Natural killer cell (primary cell): ENCODE measurements at regions not wholly inside any gene's neighbourhood (a gene's known extent, or its start where the extent isn't known, plus 50 kb on each side); places are given as distances from the start of the nearest gene placed in this dataset.

ENCODE experiments used
- ATAC-seq, 3 donors: fragments of 150-1000 bp in 2 of 3; fragments of 200-7000 bp in 1 of 3; cut with Tn5 transposase; 1 replicate in 1 of 3; 2 replicates in 2 of 3; pipeline ENCODE4 v1.10.0; 2021; ENCODE audit warnings: mild to moderate bottlenecking in 2 of 3, moderate library complexity in 2 of 3
- DNase-seq, 2 donors: peaks; one replicate each; pipeline versions ENCODE4 v3.0.0 to v3.0.0-alpha.2; 2013 to 2021; ENCODE audit warnings: mixed read lengths in 1 of 2
- H3K27ac ChIP-seq: one replicate; pipeline ENCODE4 v1.5.1; 2013; ENCODE audit warnings: mild to moderate bottlenecking, low read length
- H3K27me3 ChIP-seq: one replicate; pipeline ENCODE4 v1.6.1; 2013; ENCODE audit warnings: low read length; ENCODE audit not compliant: control insufficient read depth, insufficient read depth
- H3K36me3 ChIP-seq: one replicate; pipeline ENCODE4 v1.6.1; 2013; ENCODE audit warnings: low read length; ENCODE audit not compliant: control insufficient read depth, insufficient read depth
- H3K4me1 ChIP-seq: one replicate; pipeline ENCODE4 v1.6.1; 2013; ENCODE audit warnings: low read length; ENCODE audit not compliant: control insufficient read depth, insufficient read depth
- H3K4me3 ChIP-seq: one replicate; pipeline ENCODE4 v1.5.1; 2013; ENCODE audit warnings: low read length
- H3K9me3 ChIP-seq: one replicate; pipeline ENCODE4 v1.6.1; 2013; ENCODE audit warnings: low read length; ENCODE audit not compliant: control insufficient read depth, insufficient read depth
- H3K27ac Mint-ChIP-seq, 2 donors: one replicate each; pipeline ENCODE4 v1.8.0; 2022; ENCODE audit warnings: mild to moderate bottlenecking in 2 of 2, mixed read lengths in 2 of 2, moderate library complexity in 1 of 2
- H3K27me3 Mint-ChIP-seq, 2 donors: one replicate each; pipeline ENCODE4 v1.8.0; 2022; ENCODE audit warnings: low read depth in 2 of 2, mixed read lengths in 2 of 2
- H3K36me3 Mint-ChIP-seq: one replicate; pipeline ENCODE4 v1.8.0; 2022; ENCODE audit warnings: mixed read lengths
- H3K4me1 Mint-ChIP-seq, 2 donors: one replicate each; pipeline ENCODE4 v1.8.0; 2022; ENCODE audit warnings: mixed read lengths in 2 of 2
- H3K4me3 Mint-ChIP-seq: one replicate; pipeline ENCODE4 v1.8.0; 2022; ENCODE audit warnings: mild to moderate bottlenecking, moderate library complexity, mixed read lengths
- H3K9me3 Mint-ChIP-seq, 2 donors: one replicate each; pipeline ENCODE4 v1.8.0; 2022; ENCODE audit warnings: mixed read lengths in 2 of 2
- WGBS: methylation state at CpG from one replicate; pipeline ENCODE4 v1.1.7; 2013; ENCODE audit warnings: missing lambda C conversion rate; ENCODE audit not compliant: insufficient coverage; 5-methylcytosine and 5-hydroxymethylcytosine counted together
- intact Hi-C: fragments of 100-400 bp; cut with micrococcal nuclease; formaldehyde crosslinking; loops from one replicate; pipeline ENCODE4 v1.14.2; 2022
- TF ChIP-seq, protein P1 (sequence below): fragments of 200-600 bp; IDR thresholded peaks from one replicate; pipeline ENCODE4 v1.8.0; 2022; ENCODE audit warnings: antibody characterized with exemption

DNA sequence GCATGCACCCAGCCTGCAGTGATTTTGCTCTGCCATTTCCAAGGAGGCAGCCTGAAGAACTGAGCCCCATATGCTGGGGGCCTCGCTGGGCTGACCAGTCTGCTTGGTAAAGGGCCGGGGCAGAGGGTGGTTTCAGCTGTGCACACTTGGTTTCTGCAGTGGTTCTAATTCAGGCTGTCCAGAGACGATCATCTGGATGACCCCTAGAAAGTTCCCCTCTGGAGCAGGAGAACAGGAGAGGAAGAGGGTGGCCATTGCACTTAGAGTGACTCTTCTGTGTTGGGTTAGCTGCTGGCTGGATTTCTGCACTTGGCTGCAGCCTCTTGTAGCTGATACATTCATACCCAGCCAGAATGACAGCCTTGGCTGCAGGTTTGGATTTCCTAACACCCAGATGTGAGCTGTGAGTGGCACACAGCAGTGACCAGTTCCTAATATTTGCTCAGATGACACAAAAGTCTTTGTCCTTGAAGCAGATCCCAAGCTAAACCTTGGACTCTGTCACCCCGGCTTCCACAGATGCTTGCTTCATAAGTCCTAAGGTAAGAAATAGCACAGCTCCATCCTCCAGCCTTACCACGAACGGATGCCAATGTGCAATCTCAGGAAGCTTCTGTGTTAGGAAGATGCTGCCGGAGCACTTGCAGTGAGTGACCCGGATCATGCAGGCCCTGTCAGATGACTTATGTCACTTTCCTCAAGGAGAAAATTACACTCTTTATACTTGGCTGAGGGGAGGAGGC lies 105.6 kb downstream of the HNRNPLL start:
- Histone ChIP-seq H3K27ac (no peak overlapping the region), H3K4me1 (no peaks in the 10 kb centered on the region), H3K36me3 (no peaks in the 10 kb centered on the region), H3K27me3 (no peaks in the 10 kb centered on the region), H3K4me3 (no peak overlapping the region), H3K9me3 (no peaks in the 10 kb centered on the region)
- Mint-ChIP-seq H3K9me3 (no peaks in the 10 kb centered on the region), H3K4me3 (no peak overlapping the region), H3K27ac (no peak overlapping the region), H3K27me3 (peaks cover 0 to 8% of the 10 kb centered on the region in 2 donors), H3K4me1 (peaks cover 6 to 8% of the 10 kb centered on the region in 2 donors), H3K36me3 (no peaks in the 10 kb centered on the region)
- DNase-seq (no peak), ATAC-seq (no peak)
- TF ChIP-seq, protein P1, sequence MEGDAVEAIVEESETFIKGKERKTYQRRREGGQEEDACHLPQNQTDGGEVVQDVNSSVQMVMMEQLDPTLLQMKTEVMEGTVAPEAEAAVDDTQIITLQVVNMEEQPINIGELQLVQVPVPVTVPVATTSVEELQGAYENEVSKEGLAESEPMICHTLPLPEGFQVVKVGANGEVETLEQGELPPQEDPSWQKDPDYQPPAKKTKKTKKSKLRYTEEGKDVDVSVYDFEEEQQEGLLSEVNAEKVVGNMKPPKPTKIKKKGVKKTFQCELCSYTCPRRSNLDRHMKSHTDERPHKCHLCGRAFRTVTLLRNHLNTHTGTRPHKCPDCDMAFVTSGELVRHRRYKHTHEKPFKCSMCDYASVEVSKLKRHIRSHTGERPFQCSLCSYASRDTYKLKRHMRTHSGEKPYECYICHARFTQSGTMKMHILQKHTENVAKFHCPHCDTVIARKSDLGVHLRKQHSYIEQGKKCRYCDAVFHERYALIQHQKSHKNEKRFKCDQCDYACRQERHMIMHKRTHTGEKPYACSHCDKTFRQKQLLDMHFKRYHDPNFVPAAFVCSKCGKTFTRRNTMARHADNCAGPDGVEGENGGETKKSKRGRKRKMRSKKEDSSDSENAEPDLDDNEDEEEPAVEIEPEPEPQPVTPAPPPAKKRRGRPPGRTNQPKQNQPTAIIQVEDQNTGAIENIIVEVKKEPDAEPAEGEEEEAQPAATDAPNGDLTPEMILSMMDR, result no peak
- intact Hi-C loops, result no loop called here
- 92% methylated on average over 8 of the region's 8 CpGs for WGBS

DNA sequence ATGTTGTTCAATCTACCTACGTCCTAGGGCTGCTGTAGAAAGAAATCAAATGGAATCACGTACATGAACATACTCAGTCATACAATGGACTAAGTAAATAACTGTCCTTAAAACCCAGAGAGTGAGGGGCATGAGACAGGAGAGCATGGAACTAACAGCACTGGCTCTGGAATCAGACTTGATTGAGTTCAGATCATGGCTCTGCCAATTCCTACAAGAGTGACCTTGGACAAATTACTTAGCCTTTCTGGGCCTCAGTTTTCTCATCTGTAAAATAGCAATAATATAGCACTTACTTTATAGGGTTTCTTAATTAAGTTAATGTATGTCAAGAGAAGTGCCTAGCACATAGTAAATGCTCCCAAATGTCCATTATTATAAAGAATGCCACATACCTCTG lies 106.8 kb downstream of the HNRNPLL start:
- TF ChIP-seq, protein P1, result no peak
- no peak overlapping the region for H3K4me3 ChIP-seq
- intact Hi-C loops, result no loop called here
- no peak overlapping the region for H3K4me3 Mint-ChIP-seq
- H3K9me3 ChIP-seq, result no peaks in the 10 kb centered on the region
- H3K36me3 Mint-ChIP-seq, result no peaks in the 10 kb centered on the region
- no peaks in the 10 kb centered on the region for H3K4me1 ChIP-seq
- WGBS, result 85% methylated on average over 2 of the region's 2 CpGs
- H3K27me3 Mint-ChIP-seq, result peaks cover 0 to 3% of the 10 kb centered on the region in 2 donors
- no peak for DNase-seq
- H3K9me3 Mint-ChIP-seq, result no peaks in the 10 kb centered on the region
- peaks cover 6 to 8% of the 10 kb centered on the region in 2 donors for H3K4me1 Mint-ChIP-seq
- H3K27ac Mint-ChIP-seq, result no peak overlapping the region
- no peak overlapping the region for H3K27ac ChIP-seq
- H3K27me3 ChIP-seq, result no peaks in the 10 kb centered on the region
- H3K36me3 ChIP-seq, result no peaks in the 10 kb centered on the region
- no peak for ATAC-seq

DNA sequence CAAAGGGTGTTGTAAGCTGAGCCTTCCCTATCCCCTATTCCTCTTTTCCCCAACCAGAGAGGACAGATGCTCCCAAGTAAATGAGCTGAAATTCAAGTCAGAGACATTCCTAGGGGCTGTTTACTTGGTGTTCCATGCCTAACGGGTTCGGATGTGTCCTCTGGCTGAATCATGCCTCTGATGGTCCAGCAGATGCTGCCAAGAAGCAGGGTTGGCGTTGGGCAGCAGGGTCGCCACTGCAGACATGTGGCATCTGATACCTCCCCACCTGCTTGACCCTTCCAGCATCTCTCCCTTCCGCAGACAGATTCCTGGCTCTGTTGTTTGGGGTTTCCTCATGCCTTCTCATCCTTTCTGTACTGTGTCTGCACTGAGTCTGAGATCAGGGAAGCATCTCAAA lies 108.3 kb downstream of the HNRNPLL start:
- no peaks in the 10 kb centered on the region for H3K36me3 Mint-ChIP-seq
- ATAC-seq (no peak), DNase-seq (no peak)
- intact Hi-C loops, result no loop called here
- no peak overlapping the region for H3K27ac Mint-ChIP-seq
- H3K27me3 Mint-ChIP-seq, result no peaks in the 10 kb centered on the region
- Histone ChIP-seq H3K9me3 (no peaks in the 10 kb centered on the region), H3K27me3 (no peaks in the 10 kb centered on the region), H3K4me1 (no peaks in the 10 kb centered on the region), H3K36me3 (no peaks in the 10 kb centered on the region), H3K27ac (no peak overlapping the region), H3K4me3 (no peak overlapping the region)
- peaks cover 6 to 8% of the 10 kb centered on the region in 2 donors for H3K4me1 Mint-ChIP-seq
- H3K9me3 Mint-ChIP-seq, result no peaks in the 10 kb centered on the region
- TF ChIP-seq, protein P1, result no peak
- H3K4me3 Mint-ChIP-seq, result no peak overlapping the region
- WGBS, result 84% methylated on average over 5 of the region's 5 CpGs
